HG02970 (cell line): ENCODE measurements at regions not wholly inside any gene's neighbourhood (a gene's known extent, or its start where the extent isn't known, plus 50 kb on each side); places are given as distances from the start of the nearest gene placed in this dataset.

Source experiments
- ATAC-seq: cut with Tn5 transposase; IDR thresholded peaks from one replicate; pipeline ENCODE4 v1.9.1; 2021; ENCODE audit warnings: mild to moderate bottlenecking, moderate library complexity, moderate number of reproducible peaks; ENCODE audit not compliant: unreplicated experiment, low FRiP score

DNA sequence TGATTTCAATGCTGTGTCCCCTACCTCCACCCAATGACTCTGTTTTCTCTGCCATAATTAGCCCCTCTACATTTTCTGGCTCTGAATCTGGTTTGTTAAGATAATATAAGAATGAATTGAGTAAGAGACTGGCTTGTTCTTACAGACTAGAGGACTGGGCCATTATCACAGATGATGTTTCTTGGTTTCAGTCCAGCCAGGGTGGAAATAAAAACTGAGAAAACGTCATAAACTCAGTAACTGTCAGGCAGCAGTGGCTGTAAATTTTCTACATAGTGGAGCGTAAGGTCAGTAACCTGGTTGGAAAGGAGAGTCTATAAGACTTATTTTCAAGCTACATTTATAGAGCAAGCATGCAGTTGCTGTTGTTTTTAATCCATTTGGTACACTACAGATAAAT, 485.4 kb downstream of the HTR7 start:
- ATAC-seq, result no peak

- ATAC-seq, result no peak
These were observed 483.9 kb downstream of the HTR7 start for GRCh38 chr10:90373911-90374310.

DNA sequence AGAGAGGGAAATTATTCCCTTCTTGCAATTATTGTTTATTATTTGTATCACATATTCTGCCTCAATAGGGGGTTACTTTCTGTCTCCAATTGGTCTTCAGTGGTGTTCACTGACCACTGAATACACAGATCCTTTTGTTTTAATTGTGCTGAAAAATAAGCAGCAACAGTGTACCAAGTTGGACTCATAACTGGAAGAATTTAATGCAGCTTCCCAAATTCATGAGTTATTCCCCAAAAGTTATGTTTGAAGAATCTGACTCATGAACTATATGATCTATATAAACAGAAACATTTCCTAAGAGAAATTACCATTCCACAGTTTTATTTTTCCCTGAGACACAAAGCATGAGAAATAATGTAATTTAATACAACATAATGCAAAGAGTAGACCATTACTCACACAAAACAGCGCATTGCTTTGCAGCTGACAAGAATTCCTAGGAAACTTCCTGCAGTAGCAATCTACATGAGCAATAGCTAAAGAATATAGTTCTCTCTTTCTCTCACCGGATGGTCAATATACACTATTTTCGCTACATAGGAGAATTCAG, 479.2 kb downstream of the HTR7 start:
- no peak for ATAC-seq

GRCh38 chr10:90381468-90381867, 476.4 kb downstream of the HTR7 start:
- no peak for ATAC-seq

DNA sequence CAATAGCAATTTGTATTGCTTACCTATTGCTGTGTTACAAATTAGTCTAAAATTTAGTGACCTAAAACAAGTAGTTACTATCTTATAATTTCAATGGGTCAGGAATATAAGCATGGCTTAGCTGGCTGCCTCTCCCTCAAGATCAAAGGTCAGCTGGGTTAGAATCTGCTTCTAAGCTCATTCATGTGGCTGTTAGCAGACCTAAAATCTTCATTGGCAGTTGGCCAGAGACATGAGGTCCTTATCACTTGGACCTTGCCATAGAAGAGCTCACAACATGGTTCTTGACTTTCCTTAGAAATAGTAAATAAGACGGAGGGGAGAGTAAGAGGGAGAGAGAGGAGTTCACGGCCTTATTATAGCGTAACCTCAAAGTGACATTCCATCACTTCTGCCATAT, 468.0 kb downstream of the HTR7 start:
- no peak for ATAC-seq

DNA sequence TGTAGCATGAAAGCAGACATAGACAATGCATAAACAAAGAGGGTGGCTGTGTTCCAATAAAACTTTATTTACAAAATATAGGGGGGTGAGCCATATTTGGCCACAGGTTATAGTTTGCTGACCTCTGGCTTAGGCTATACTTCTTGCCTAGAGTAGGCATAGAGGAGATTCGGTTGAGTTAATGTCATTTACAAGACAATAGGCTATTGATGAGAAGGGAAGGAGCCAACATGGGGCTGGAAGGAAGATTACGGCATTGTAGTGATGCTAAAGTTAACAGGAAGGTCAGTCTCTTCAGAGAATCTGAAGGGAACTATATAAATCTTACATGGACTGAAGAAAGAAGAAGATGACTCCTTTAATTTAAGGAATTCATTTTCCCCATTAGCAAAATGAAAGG, 463.5 kb downstream of the HTR7 start:
- no peak for ATAC-seq

GRCh38 chr10:90396721-90397120, 461.1 kb downstream of the HTR7 start:
- ATAC-seq, result no peak

DNA sequence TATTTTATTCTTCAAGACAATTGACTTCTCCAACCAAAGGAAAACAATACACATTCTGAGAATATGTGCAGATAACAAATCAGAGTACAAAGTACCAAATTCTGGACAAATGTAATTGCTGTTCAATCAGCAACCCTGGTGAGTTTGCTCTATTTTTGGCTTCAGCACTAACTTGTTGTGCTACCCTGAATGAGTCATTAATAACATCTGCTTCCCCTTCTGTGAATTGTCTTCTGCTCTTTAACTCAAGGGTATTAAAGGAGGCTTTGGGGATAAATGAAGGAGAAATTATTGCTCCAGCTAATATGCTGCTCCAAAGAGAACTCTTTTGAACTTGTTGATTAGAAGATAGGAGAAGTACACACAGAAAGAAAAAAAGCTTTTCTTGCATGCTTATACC, 459.3 kb downstream of the HTR7 start:
- ATAC-seq, result no peak

GRCh38 chr10:90399782-90400181, 458.1 kb downstream of the HTR7 start:
- no peak for ATAC-seq

DNA sequence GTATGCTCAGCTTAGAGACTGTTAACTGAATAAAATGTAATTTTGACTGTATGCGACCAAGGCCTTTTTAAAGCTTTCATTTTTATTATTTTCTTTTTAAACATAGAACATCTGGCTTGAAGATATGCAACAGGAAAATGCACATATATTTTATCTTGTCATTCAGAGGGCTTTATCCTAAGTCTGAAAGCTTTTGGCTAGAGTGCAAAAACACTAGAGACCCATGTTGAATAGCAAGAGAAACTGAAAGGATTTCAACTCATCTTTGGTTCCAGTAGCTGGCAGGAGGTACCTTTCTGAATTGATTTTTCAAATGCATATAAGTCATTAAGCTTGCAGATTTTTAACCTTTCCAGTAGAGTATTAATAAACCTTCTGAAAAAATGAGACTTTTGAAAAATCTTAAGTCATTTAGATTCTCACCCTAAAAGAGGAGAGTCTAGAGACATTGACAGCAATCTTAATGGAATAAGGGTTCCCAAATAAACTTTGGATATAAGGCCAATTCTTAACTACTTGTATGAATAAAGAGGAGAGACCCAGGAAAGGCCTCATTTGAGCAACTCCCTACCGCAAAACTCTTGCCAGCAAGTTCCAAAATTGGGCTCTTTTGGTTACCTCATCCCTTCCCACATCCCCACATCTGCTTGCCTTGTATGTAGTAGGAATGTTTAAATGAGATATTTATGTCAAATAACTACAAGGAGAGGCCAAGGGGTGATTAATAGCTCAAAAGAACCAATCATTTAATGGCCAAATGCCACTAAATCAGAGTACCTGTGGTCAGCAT, 454.4 kb downstream of the HTR7 start:
- no peak for ATAC-seq

GRCh38 chr10:90407131-90407530, 450.7 kb downstream of the HTR7 start:
- ATAC-seq, result no peak

- no peak for ATAC-seq
These were observed 450.0 kb downstream of the HTR7 start for GRCh38 chr10:90407851-90408250.

- no peak for ATAC-seq
These were observed 445.3 kb downstream of the HTR7 start for GRCh38 chr10:90412582-90412981.

- no peak for ATAC-seq
These were observed 444.6 kb downstream of the HTR7 start for GRCh38 chr10:90413196-90413595.

DNA sequence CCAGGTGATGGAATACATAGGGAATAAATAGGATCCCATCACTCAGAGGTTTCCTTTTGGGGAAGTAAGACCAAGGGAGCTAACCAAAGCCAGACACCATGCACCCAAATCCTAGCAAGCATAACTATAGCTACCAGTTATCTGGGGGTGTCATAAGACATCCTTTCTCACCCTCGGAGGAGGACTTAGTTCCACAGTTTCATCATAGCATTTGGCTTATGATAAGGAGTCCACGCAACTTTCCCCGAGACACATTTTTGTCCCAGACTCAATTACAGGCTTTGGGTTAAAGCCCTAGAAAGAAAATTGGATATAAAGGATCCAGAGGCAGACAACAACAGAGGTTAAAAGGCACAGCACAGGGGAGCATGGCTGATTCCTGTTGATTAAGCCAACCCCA, 442.9 kb downstream of the HTR7 start:
- ATAC-seq, result no peak

GRCh38 chr10:90417029-90417428, 440.8 kb downstream of the HTR7 start:
- ATAC-seq, result no peak

DNA sequence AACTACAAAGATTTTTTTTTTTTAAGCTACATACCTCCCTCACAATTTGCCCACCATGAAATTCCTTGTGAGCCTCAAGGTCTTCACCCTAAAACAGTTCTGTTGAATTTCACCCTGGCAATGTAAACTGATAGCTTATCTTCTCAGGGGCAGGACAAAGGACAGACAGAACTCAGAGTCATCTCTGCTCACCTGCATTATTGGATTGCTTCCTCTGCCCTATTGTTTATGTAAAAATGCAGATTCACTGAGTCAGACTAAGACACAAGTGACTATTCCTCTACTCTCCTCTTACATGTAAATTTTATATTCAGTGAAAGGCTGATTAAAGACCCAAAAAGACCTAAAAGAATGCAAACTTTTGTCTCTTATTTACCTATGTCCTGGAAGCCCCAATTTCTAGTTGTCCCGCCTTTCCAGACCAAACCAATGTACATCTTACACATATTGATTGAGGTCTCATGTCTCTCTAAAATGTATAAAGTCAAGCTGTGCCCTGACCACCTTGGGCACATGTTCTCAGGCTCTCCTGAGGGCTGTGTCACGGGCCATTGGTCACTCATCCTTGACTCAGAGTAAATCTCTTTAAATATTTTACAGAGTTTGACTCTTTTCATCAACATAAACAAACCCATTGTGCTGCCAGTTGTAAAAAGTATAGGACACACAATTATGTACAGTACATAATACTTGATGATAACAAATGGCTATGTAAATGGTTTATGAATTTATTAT, 440.2 kb downstream of the HTR7 start:
- no peak for ATAC-seq

DNA sequence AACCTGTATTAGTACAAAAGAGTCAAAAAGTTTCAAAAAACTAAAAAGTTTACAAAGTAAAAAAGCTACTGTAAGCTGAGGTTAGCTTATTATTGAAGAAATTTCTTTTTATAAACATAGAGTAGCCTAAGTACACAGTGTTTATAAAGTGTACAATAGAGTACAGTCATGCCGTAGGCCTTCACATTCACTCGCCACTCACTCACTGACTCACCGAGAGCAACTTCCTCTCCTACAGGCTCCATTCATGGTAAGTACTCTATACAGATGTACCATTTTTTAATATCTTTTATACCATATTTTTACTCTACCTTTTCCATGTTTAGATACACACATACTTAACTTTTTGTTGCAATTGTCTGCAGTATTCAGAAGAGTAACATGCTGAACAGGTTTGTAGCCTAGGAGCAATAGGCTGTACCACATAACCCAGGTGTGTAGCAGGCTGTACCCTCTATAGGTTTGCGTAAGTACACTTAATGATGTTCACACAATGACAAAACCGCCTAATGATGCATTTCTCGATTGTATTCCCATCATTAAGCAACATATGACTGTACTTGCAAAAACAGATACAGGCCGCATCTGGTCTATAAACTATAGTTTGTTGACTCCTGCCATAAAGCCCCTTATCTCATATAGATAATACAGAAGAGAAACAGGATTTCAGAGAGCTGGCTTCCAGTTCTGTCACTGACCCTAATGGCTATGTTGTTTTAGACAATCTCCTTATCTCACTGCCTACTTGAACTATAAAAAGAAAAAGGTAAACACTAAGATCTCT, 438.8 kb downstream of the HTR7 start:
- ATAC-seq, result no peak

GRCh38 chr10:90420637-90421318, 437.1 kb downstream of the HTR7 start:
- ATAC-seq, result peak; percentile 78

DNA sequence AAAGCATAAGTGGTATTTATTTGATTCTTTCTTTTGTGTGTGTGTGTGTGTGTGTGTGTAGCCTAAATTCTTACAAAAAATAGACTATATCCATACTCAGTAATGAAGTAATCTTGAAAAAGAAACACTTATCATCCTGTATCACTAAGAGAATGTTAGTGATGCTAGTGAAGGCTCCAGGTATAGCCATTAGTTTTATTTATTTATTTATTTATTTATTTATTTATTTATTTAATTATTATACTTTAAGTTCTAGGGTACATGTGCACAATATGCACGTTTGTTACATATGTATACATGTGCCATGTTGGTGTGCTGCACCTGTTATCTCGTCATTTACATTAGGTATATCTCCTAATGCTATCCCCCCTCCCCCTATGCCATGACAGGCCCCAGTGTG, 436.0 kb downstream of the HTR7 start:
- no peak for ATAC-seq
